SK-N-SH treated with all-trans-retinoic acid at 6 μM for 48 hours (cell line): ENCODE measurements at regions not wholly inside any gene's neighbourhood (a gene's known extent, or its start where the extent isn't known, plus 50 kb on each side); places are given as distances from the start of the nearest gene placed in this dataset.

Experiments
- ARNTL ChIP-seq: fragments of 450-650 bp; formaldehyde crosslinking; IDR thresholded peaks from 2 replicates; pipeline ENCODE4 v1.5.0; 2020; ENCODE audit warnings: low read depth, mild to moderate bottlenecking, moderate library complexity, borderline replicate concordance
- CREB5 ChIP-seq: fragments of 250-450 bp; sonication (Bioruptor Pico); IDR thresholded peaks from 2 replicates; pipeline ENCODE4 v1.5.1; 2020; ENCODE audit warnings: low read depth, mild to moderate bottlenecking, moderate library complexity
- CSRNP3 ChIP-seq: fragments of 250-450 bp; sonication (Bioruptor Pico); IDR thresholded peaks from 2 replicates; pipeline ENCODE4 v1.5.1; 2021; ENCODE audit warnings: mild to moderate bottlenecking, moderate library complexity
- ESRRG ChIP-seq: fragments of 250-450 bp; sonication (Bioruptor Pico); IDR thresholded peaks from 2 replicates; pipeline ENCODE4 v1.6.1; 2021; ENCODE audit warnings: mild to moderate bottlenecking
- PATZ1 ChIP-seq: fragments of 250-450 bp; sonication (Bioruptor Pico); IDR thresholded peaks from 2 replicates; pipeline ENCODE4 v1.8.0; 2020; ENCODE audit warnings: mild to moderate bottlenecking, moderate library complexity, borderline replicate concordance
- PPARA ChIP-seq: fragments of 250-450 bp; sonication (Bioruptor Pico); IDR thresholded peaks from 2 replicates; pipeline ENCODE4 v1.5.0; 2020; ENCODE audit warnings: mild to moderate bottlenecking, borderline replicate concordance
- RARB ChIP-seq: fragments of 250-450 bp; sonication (Bioruptor Pico); IDR thresholded peaks from 2 replicates; pipeline ENCODE4 v1.8.0; 2021; ENCODE audit warnings: mild to moderate bottlenecking, moderate library complexity
- SNAI2 ChIP-seq: fragments of 250-450 bp; sonication (Bioruptor Pico); IDR thresholded peaks from 2 replicates; pipeline ENCODE4 v1.5.0; 2020; ENCODE audit warnings: mild to moderate bottlenecking, moderate library complexity
- TOX ChIP-seq: fragments of 250-450 bp; sonication (Bioruptor Pico); IDR thresholded peaks from 2 replicates; pipeline ENCODE4 v1.8.0; 2021; ENCODE audit warnings: mild to moderate bottlenecking, moderate library complexity, borderline replicate concordance
- TSHZ2 ChIP-seq: fragments of 250-450 bp; sonication (Bioruptor Pico); IDR thresholded peaks from 2 replicates; pipeline ENCODE4 v1.5.0; 2020; ENCODE audit warnings: mild to moderate bottlenecking, moderate library complexity
- ZC3H10 ChIP-seq: fragments of 250-450 bp; sonication (Bioruptor Pico); IDR thresholded peaks from 2 replicates; pipeline ENCODE4 v1.5.1; 2021; ENCODE audit warnings: mild to moderate bottlenecking, moderate library complexity
- ZFP3 ChIP-seq: fragments of 250-450 bp; sonication (Bioruptor Pico); IDR thresholded peaks from 2 replicates; pipeline ENCODE4 v1.5.0; 2020; ENCODE audit warnings: mild to moderate bottlenecking, moderate library complexity
- ZFP30 ChIP-seq: fragments of 450-650 bp; formaldehyde crosslinking; IDR thresholded peaks from 2 replicates; pipeline ENCODE4 v1.5.0; 2022; ENCODE audit warnings: mild to moderate bottlenecking, moderate library complexity
- ZNF565 ChIP-seq: fragments of 450-650 bp; formaldehyde crosslinking; conservative IDR thresholded peaks from 2 replicates; pipeline ENCODE4 v1.5.0; 2020; ENCODE audit warnings: low read depth, mild to moderate bottlenecking, moderate library complexity

GRCh38 chr13:24050292-24050711 lies 110.2 kb upstream of the SPATA13 start:
- TF ChIP-seq ZNF565 (no peak), PATZ1 (CRISPR knock-in tag) (no peak), TOX (CRISPR knock-in tag) (no peak), CREB5 (CRISPR knock-in tag) (no peak), PPARA (no peak), CSRNP3 (CRISPR knock-in tag) (no peak), SNAI2 (CRISPR knock-in tag) (no peak), ZC3H10 (CRISPR knock-in tag) (no peak), RARB (no peak), ZFP3 (no peak), ESRRG (CRISPR knock-in tag) (no peak), ARNTL (CRISPR knock-in tag) (no peak), ZFP30 (CRISPR knock-in tag) (no peak), TSHZ2 (CRISPR knock-in tag) (no peak)
